A673 (cell line): ENCODE measurements at regions not wholly inside any gene's neighbourhood (a gene's known extent, or its start where the extent isn't known, plus 50 kb on each side); places are given as distances from the start of the nearest gene placed in this dataset.

Experiments used
- BruUV-seq: library from RNA; stranded (reverse); fragments of 400-500 nt; replicated peaks from 2 replicates; lab custom pipeline; 2021; lab: Mats Ljungman, UMichigan
- CTCF ChIA-PET: fragments of 300-600 bp; sonication (Branson Sonifier 250); formaldehyde crosslinking; loops from one replicate; lab custom pipeline; 2022; ENCODE audit warnings: antibody characterized with exemption; lab: Charles Lee
- POLR2A ChIA-PET: fragments of 300-600 bp; sonication (Branson Sonifier 250); formaldehyde crosslinking; loops from one replicate; lab custom pipeline; 2022; ENCODE audit warnings: antibody characterized with exemption; ENCODE audit not compliant: low non-redundant PET; lab: Charles Lee
- DNase-seq: peaks from one replicate; pipeline ENCODE4 v3.0.0-alpha.2; 2015; ENCODE audit warnings: low spot score
- H3K27ac ChIP-seq: fragments of 200-600 bp; sonication (generic); 2 replicates; pipeline ENCODE4 v1.5.1; 2016; ENCODE audit warnings: mixed run types, low read depth, mild to moderate bottlenecking, mixed read lengths, antibody characterized with exemption, low read length; ENCODE audit not compliant: poor library complexity, severe bottlenecking
- H3K27me3 ChIP-seq: fragments of 200-600 bp; sonication (generic); replicated peaks from 2 replicates; pipeline ENCODE4 v1.6.1; 2017; ENCODE audit warnings: mixed run types, low read depth, mild to moderate bottlenecking, mixed read lengths, antibody characterized with exemption, low read length; ENCODE audit not compliant: insufficient read depth, poor library complexity
- H3K36me3 ChIP-seq: fragments of 200-600 bp; sonication (generic); 2 replicates; pipeline ENCODE4 v1.6.1; 2016; ENCODE audit warnings: mixed run types, mild to moderate bottlenecking, mixed read lengths, antibody characterized with exemption, low read length; ENCODE audit not compliant: insufficient read depth, poor library complexity, severe bottlenecking
- H3K4me1 ChIP-seq: fragments of 200-600 bp; sonication (generic); 2 replicates; pipeline ENCODE4 v1.6.1; 2017; ENCODE audit warnings: mixed run types, mild to moderate bottlenecking, mixed read lengths, antibody characterized with exemption, low read length; ENCODE audit not compliant: insufficient read depth, poor library complexity, severe bottlenecking
- H3K4me3 ChIP-seq: fragments of 200-600 bp; sonication (generic); 2 replicates; pipeline ENCODE4 v1.5.1; 2016; ENCODE audit warnings: low read depth, mixed run types, mild to moderate bottlenecking, mixed read lengths, low read length; ENCODE audit not compliant: poor library complexity, severe bottlenecking
- H3K9me3 ChIP-seq: fragments of 200-600 bp; sonication (generic); 2 replicates; pipeline ENCODE4 v1.6.1; 2016; ENCODE audit warnings: mixed run types, low read depth, mild to moderate bottlenecking, mixed read lengths, antibody characterized with exemption, low read length; ENCODE audit not compliant: poor library complexity, severe bottlenecking
- CTCF ChIP-seq: fragments of 300-800, 200-600 bp; sonication (generic); conservative IDR thresholded peaks from 2 replicates; pipeline ENCODE4 v1.5.1; 2017; ENCODE audit warnings: low read depth, mild to moderate bottlenecking, antibody characterized with exemption, low read length, moderate library complexity, mixed read lengths
- EZH2 ChIP-seq: fragments of 200-600 bp; sonication (generic); IDR thresholded peaks from 2 replicates; pipeline ENCODE4 v1.6.1; 2017; ENCODE audit warnings: borderline replicate concordance, low read depth, mild to moderate bottlenecking, mixed read lengths, antibody characterized with exemption, low read length; ENCODE audit not compliant: poor library complexity, severe bottlenecking
- intact Hi-C: fragments of 100-400 bp; cut with micrococcal nuclease; formaldehyde crosslinking; loops from one replicate; pipeline ENCODE4 v1.10.0; 2022; ENCODE audit not compliant: unreplicated experiment

DNA sequence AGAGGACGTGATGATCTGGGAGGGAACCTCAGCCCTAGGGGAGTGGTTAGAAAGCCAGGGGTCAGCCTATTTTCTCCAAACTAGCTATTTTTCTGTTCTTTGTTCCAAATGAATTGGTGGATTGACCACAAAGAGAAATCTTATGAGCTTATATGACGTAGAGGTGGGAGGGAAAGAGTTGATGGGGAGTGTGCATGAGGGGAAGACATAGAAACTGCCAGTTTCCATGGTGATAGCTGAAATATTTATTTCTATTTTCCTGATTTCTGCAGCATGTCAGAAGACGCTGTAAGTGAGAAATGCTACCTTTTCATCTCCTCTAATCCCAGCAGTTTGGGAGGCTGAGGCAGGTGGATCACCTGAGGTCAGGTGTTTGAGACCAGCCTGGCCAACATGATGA is 51.4 kb upstream of the CISTR start:
- H3K27me3 ChIP-seq, result no peaks in the 10 kb centered on the region
- no peaks in the 10 kb centered on the region for H3K9me3 ChIP-seq
- POLR2A ChIA-PET, result no interaction called here
- no peak for DNase-seq
- CTCF ChIA-PET, result no interaction called here
- H3K27ac ChIP-seq, result no peak overlapping the region
- no peaks in the 10 kb centered on the region for H3K4me1 ChIP-seq
- intact Hi-C loops, result no loop called here
- H3K36me3 ChIP-seq, result no peaks in the 10 kb centered on the region
- no TSS peak for BruUV-seq
- TF ChIP-seq EZH2, result no peak
- no peak for TF ChIP-seq CTCF
- H3K4me3 ChIP-seq, result no peak overlapping the region

DNA sequence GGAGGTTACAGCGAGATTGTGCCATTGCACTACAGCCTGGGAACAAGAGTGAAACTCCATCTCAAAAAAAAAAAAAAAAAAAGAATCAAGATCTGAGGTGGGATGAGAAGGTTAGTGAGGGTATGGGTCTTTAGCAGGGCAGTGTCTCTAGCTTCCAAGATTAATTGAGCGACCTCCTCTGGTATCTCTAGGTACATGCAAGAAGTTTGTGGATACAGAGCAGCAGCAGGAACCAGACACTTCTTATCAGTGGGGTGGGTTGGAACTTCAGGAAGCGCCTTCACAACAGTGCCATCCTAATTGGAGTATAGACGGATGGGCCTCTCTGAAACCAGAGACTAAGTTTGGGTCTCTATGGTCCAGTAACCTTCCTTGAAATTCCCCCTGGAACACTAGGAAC is 51.9 kb upstream of the CISTR start:
- CTCF ChIA-PET, result no interaction called here
- H3K27me3 ChIP-seq, result no peaks in the 10 kb centered on the region

GRCh38 chr12:53804429-53804828 is 52.6 kb upstream of the CISTR start:
- no peak for TF ChIP-seq CTCF
- no peak for TF ChIP-seq EZH2
- no peaks in the 10 kb centered on the region for H3K36me3 ChIP-seq
- ChIA-PET POLR2A (no interaction called here), CTCF (no interaction called here)
- no peaks in the 10 kb centered on the region for H3K4me1 ChIP-seq
- no peak for DNase-seq
- no TSS peak for BruUV-seq
- no peaks in the 10 kb centered on the region for H3K27me3 ChIP-seq
- no peak overlapping the region for H3K4me3 ChIP-seq
- no peak overlapping the region for H3K27ac ChIP-seq
- intact Hi-C loops, result no loop called here
- no peaks in the 10 kb centered on the region for H3K9me3 ChIP-seq

More for the DNA sequence above, 51.9 kb upstream of the CISTR start:
- H3K36me3 ChIP-seq, result no peaks in the 10 kb centered on the region
- intact Hi-C loops, result no loop called here
- no peak overlapping the region for H3K4me3 ChIP-seq
- POLR2A ChIA-PET, result no interaction called here
- no peaks in the 10 kb centered on the region for H3K9me3 ChIP-seq
- no TSS peak for BruUV-seq
- TF ChIP-seq EZH2 (no peak), CTCF (peak; percentile 42; the same call in 1 of the 2 replicates)
- H3K27ac ChIP-seq, result no peak overlapping the region
- DNase-seq, result peak; percentile 15
- no peaks in the 10 kb centered on the region for H3K4me1 ChIP-seq
